ENCODE measurements at regions not wholly inside any gene's neighbourhood (a gene's known extent, or its start where the extent isn't known, plus 50 kb on each side); places are given as distances from the start of the nearest gene placed in this dataset.

GRCh38 chr18:77544792-77545191 is 295.1 kb downstream of the GALR1 start:
- TF ChIP-seq CTCF (IDR thresholded peaks at IDR 0.05) (no peak), POLR2A (IDR thresholded peaks at IDR 0.05) (no peak)
